HepG2 (cell line): ENCODE measurements at regions not wholly inside any gene's neighbourhood (a gene's known extent, or its start where the extent isn't known, plus 50 kb on each side); places are given as distances from the start of the nearest gene placed in this dataset.
A peak's percentile ranks its signal among the peaks of the same experiment; 100 is the strongest.

Experiments used
- ISL2 ChIP-seq: sonication (generic); formaldehyde crosslinking; IDR thresholded peaks from 2 replicates; pipeline ENCODE4 v1.5.0; 2020; ENCODE audit warnings: missing genetic modification reagents
- NCOR1 ChIP-seq: fragments of 200-600 bp; sonication (generic); IDR thresholded peaks from 2 replicates; pipeline ENCODE4 v1.7.0; 2017; ENCODE audit warnings: antibody characterized with exemption, low read length, borderline replicate concordance
- TCF7 ChIP-seq: sonication (generic); IDR thresholded peaks from 2 replicates; pipeline ENCODE4 v1.6.1; 2016; ENCODE audit warnings: antibody characterized with exemption, low read depth
- XRCC5 ChIP-seq: fragments of 200-400 bp; formaldehyde crosslinking; optimal IDR thresholded peaks from 2 replicates; pipeline ENCODE3; 2017; ENCODE audit warnings: mild to moderate bottlenecking, low read length
- ZNF10 ChIP-seq: sonication (generic); formaldehyde crosslinking; IDR thresholded peaks from 2 replicates; pipeline ENCODE4 v1.4.0; 2020; ENCODE audit warnings: mild to moderate bottlenecking, low read depth, missing genetic modification reagents, borderline replicate concordance
- ZNF335 ChIP-seq: sonication (generic); formaldehyde crosslinking; IDR thresholded peaks from 2 replicates; pipeline ENCODE4 v1.4.0; 2020; ENCODE audit warnings: missing genetic modification reagents
- ZNF564 ChIP-seq: sonication (generic); formaldehyde crosslinking; IDR thresholded peaks from 2 replicates; pipeline ENCODE4 v1.8.1; 2023; ENCODE audit warnings: mild to moderate bottlenecking, missing genetic modification reagents
- ZNF674 ChIP-seq: sonication (generic); formaldehyde crosslinking; IDR thresholded peaks from 2 replicates; pipeline ENCODE4 v1.5.0; 2020; ENCODE audit warnings: low read depth, mild to moderate bottlenecking, missing genetic modification reagents
- ZNF713 ChIP-seq: sonication (generic); formaldehyde crosslinking; IDR thresholded peaks from 2 replicates; pipeline ENCODE4 v1.4.0; 2020; ENCODE audit warnings: mild to moderate bottlenecking, missing genetic modification reagents
- TF ChIP-seq, protein P1 (sequence below): sonication (generic); formaldehyde crosslinking; IDR thresholded peaks from 2 replicates; pipeline ENCODE4 v1.5.1; 2020; ENCODE audit warnings: mild to moderate bottlenecking, missing genetic modification reagents
- TF ChIP-seq, protein P2 (sequence below): sonication (generic); formaldehyde crosslinking; IDR thresholded peaks from 2 replicates; pipeline ENCODE4 v1.5.0; 2020; ENCODE audit warnings: mild to moderate bottlenecking, missing genetic modification reagents, moderate library complexity
- TF ChIP-seq, protein P3 (sequence below): sonication (generic); formaldehyde crosslinking; IDR thresholded peaks from 2 replicates; pipeline ENCODE4 v1.8.1; 2023; ENCODE audit warnings: mild to moderate bottlenecking, missing genetic modification reagents, borderline replicate concordance
- TF ChIP-seq, protein P4 (sequence below): sonication (generic); formaldehyde crosslinking; IDR thresholded peaks from 2 replicates; pipeline ENCODE4 v1.9.0; 2021; ENCODE audit warnings: missing genetic modification reagents, mild to moderate bottlenecking, borderline replicate concordance
- TF ChIP-seq, protein P5 (sequence below): IDR thresholded peaks from 2 replicates; pipeline ENCODE4 v1.6.1; 2016; ENCODE audit warnings: mild to moderate bottlenecking, missing biosample characterization, missing genetic modification reagents
- TF ChIP-seq, protein P6 (sequence below): sonication (generic); formaldehyde crosslinking; IDR thresholded peaks from 2 replicates; pipeline ENCODE4 v1.4.0; 2020; ENCODE audit warnings: missing genetic modification reagents

DNA sequence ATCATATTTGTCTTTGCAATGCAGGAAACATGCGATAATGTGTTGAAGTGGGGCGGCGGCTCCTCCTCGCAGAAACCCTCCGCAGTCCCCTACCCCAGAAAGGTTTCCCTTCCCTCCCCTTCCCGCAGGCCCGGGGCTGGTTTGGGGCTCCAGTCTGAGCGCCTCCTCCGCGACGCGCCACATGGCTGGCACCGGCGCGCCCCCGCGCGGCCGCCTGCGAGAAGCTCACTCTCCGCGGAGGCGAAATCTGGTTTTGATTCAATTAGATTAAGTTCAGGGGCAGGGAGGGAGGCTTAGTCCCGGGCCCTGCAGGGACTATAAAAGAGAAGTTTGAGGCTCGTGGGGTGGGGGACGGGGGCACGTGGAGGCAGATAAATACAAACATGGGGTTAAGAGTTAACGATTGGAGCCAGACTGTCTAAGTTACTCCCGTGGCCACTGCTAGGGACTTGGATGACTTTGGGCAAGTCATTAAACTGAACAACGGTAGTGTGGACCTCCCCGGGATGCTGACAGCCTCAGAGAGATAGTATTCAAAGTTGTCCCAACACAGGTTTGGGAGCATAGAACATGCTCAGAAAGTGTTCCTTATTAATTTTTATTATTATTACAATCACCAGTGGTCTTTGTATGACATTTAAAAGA is 69.4 kb downstream of the MSX2 start (continued):
- TF ChIP-seq, protein P1, sequence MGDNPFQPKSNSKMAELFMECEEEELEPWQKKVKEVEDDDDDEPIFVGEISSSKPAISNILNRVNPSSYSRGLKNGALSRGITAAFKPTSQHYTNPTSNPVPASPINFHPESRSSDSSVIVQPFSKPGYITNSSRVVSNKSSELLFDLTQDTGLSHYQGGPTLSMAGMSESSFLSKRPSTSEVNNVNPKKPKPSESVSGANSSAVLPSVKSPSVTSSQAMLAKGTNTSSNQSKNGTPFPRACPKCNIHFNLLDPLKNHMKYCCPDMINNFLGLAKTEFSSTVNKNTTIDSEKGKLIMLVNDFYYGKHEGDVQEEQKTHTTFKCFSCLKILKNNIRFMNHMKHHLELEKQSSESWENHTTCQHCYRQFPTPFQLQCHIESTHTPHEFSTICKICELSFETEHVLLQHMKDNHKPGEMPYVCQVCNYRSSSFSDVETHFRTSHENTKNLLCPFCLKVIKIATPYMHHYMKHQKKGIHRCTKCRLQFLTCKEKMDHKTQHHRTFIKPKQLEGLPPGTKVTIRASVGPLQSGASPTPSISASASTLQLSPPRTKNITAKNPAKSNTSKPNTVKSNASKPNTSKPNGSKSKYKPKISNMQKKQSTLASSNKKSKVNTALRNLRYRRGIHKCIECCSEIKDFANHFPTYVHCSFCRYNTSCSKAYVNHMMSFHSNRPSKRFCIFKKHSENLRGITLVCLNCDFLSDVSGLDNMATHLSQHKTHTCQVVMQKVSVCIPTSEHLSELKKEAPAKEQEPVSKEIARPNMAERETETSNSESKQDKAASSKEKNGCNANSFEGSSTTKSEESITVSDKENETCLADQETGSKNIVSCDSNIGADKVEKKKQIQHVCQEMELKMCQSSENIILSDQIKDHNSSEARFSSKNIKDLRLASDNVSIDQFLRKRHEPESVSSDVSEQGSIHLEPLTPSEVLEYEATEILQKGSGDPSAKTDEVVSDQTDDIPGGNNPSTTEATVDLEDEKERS (CRISPR knock-in tag) = no peak
- TF ChIP-seq, protein P2, sequence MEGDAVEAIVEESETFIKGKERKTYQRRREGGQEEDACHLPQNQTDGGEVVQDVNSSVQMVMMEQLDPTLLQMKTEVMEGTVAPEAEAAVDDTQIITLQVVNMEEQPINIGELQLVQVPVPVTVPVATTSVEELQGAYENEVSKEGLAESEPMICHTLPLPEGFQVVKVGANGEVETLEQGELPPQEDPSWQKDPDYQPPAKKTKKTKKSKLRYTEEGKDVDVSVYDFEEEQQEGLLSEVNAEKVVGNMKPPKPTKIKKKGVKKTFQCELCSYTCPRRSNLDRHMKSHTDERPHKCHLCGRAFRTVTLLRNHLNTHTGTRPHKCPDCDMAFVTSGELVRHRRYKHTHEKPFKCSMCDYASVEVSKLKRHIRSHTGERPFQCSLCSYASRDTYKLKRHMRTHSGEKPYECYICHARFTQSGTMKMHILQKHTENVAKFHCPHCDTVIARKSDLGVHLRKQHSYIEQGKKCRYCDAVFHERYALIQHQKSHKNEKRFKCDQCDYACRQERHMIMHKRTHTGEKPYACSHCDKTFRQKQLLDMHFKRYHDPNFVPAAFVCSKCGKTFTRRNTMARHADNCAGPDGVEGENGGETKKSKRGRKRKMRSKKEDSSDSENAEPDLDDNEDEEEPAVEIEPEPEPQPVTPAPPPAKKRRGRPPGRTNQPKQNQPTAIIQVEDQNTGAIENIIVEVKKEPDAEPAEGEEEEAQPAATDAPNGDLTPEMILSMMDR (CRISPR knock-in tag) = peak; percentile 86
- TF ChIP-seq ZNF674 = no peak
- TF ChIP-seq XRCC5 = peak; percentile 51
- TF ChIP-seq NCOR1 = no peak
- TF ChIP-seq ZNF564 (CRISPR knock-in tag) = no peak
- TF ChIP-seq, protein P3, sequence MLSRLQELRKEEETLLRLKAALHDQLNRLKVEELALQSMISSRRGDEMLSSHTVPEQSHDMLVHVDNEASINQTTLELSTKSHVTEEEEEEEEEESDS (CRISPR knock-in tag) = no peak
- TF ChIP-seq, protein P4, sequence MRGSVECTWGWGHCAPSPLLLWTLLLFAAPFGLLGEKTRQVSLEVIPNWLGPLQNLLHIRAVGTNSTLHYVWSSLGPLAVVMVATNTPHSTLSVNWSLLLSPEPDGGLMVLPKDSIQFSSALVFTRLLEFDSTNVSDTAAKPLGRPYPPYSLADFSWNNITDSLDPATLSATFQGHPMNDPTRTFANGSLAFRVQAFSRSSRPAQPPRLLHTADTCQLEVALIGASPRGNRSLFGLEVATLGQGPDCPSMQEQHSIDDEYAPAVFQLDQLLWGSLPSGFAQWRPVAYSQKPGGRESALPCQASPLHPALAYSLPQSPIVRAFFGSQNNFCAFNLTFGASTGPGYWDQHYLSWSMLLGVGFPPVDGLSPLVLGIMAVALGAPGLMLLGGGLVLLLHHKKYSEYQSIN (CRISPR knock-in tag) = no peak
- TF ChIP-seq, protein P5, sequence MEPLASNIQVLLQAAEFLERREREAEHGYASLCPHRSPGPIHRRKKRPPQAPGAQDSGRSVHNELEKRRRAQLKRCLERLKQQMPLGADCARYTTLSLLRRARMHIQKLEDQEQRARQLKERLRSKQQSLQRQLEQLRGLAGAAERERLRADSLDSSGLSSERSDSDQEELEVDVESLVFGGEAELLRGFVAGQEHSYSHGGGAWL = no peak
- no peak for TF ChIP-seq ZNF10
- TF ChIP-seq ISL2 (CRISPR knock-in tag) = no peak
- TF ChIP-seq ZNF335 (CRISPR knock-in tag) = no peak
- TF ChIP-seq TCF7 = no peak
- TF ChIP-seq ZNF713 (CRISPR knock-in tag) = no peak
- TF ChIP-seq, protein P6, sequence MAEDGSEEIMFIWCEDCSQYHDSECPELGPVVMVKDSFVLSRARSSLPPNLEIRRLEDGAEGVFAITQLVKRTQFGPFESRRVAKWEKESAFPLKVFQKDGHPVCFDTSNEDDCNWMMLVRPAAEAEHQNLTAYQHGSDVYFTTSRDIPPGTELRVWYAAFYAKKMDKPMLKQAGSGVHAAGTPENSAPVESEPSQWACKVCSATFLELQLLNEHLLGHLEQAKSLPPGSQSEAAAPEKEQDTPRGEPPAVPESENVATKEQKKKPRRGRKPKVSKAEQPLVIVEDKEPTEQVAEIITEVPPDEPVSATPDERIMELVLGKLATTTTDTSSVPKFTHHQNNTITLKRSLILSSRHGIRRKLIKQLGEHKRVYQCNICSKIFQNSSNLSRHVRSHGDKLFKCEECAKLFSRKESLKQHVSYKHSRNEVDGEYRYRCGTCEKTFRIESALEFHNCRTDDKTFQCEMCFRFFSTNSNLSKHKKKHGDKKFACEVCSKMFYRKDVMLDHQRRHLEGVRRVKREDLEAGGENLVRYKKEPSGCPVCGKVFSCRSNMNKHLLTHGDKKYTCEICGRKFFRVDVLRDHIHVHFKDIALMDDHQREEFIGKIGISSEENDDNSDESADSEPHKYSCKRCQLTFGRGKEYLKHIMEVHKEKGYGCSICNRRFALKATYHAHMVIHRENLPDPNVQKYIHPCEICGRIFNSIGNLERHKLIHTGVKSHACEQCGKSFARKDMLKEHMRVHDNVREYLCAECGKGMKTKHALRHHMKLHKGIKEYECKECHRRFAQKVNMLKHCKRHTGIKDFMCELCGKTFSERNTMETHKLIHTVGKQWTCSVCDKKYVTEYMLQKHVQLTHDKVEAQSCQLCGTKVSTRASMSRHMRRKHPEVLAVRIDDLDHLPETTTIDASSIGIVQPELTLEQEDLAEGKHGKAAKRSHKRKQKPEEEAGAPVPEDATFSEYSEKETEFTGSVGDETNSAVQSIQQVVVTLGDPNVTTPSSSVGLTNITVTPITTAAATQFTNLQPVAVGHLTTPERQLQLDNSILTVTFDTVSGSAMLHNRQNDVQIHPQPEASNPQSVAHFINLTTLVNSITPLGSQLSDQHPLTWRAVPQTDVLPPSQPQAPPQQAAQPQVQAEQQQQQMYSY (CRISPR knock-in tag) = no peak
